RWPE1 (cell line): ENCODE measurements at regions not wholly inside any gene's neighbourhood (a gene's known extent, or its start where the extent isn't known, plus 50 kb on each side); places are given as distances from the start of the nearest gene placed in this dataset.
"Not testable (repeated sequence)": the region's sequence is repeated elsewhere in the genome, so short reads cannot be mapped to it uniquely, and the experiment has no call there.

ENCODE experiments used
- CTCF ChIA-PET: fragments of 350-600 bp; sonication (Branson Sonifier 250); formaldehyde crosslinking; extraction: SDS; loops from one replicate; lab custom pipeline; 2021; lab: Yijun Ruan, JAX
- POLR2A ChIA-PET: fragments of 400-600 bp; formaldehyde crosslinking; extraction: SDS; loops from one replicate; lab custom pipeline; 2020; ENCODE audit warnings: antibody characterized with exemption; ENCODE audit not compliant: low non-redundant PET; lab: Yijun Ruan, JAX
- DNase-seq: peaks from one replicate; pipeline ENCODE4 v3.0.0; 2012; ENCODE audit warnings: low spot score
- H3K27ac ChIP-seq: fragments of 450-650 bp; 2 replicates; pipeline ENCODE4 v1.5.1; 2017
- CTCF ChIP-seq: fragments of 450-650 bp; conservative IDR thresholded peaks from 2 replicates; pipeline ENCODE4 v1.5.1; 2017; ENCODE audit warnings: low read depth, mild to moderate bottlenecking

DNA sequence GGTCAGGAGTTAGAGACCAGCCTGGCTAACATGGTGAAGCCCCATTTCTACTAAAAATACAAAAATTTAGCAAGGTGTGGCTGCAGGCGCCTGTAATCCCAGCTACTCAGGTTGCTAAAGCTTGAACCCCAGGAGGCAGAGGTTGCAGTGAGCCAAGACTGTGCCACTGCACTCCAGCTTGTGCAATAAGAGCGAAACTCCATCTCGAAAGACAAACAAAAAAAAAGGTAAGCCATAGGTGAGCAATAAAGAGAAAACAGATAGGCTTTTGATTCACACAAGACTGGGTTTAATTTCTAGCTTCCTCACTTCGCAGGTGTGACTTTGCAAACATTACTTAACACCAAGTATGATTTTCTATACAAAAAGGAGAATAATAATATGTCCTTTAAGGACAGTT, 72.3 kb upstream of the ACBD5 start:
- no peak for TF ChIP-seq CTCF
- CTCF ChIA-PET: no interaction called here
- POLR2A ChIA-PET: no interaction called here
- no peak overlapping the region for H3K27ac ChIP-seq
- DNase-seq: no peak

DNA sequence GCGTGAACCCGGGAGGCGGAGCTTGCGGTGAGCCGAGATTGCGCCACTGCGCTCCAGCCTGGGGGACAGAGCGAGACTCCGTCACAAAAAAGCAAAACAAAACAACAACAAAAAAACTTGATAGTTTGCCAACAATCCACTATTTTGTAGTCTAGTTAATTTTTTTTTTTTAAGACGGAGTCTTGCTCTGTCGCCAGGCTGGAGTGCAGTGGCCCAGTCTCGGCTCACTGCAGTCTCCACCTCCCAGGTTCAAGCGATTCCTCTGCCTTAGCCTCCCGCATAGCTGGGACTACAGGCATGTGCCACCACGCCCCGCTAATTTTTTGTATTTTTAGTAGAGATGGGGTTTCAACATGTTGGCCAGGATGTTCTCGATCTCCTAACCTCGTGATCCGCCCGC, 71.2 kb upstream of the ACBD5 start:
- DNase-seq, POLR2A ChIA-PET, H3K27ac ChIP-seq: not testable (repeated sequence)
- CTCF ChIA-PET: interaction anchor here (0.7 kb wide), 2 partner anchors 18 to 24 kb away, joined by 3 to 4 read pairs; no protein-coding TSS in a partner anchor

DNA sequence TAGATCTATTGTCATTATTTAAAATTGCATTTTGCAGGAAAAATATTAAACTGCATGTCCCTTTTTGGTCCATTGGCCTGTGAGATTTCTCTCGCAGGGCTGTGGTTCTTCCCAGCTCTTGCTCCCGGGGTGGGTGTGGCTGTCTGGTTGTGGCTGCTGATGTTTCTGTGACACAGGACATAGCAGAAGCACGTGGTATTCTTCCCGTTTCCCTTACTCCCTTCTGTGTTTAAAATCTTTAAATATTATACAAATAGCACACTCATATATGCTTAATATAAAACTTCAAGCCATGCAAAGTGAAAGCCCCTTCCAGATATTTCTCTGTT, 57.9 kb upstream of the ACBD5 start:
- H3K27ac ChIP-seq, CTCF ChIA-PET, DNase-seq, POLR2A ChIA-PET: not testable (repeated sequence)

GRCh38 chr10:27297844-27298521, 57.4 kb upstream of the ACBD5 start:
- DNase-seq: no peak
- ChIA-PET CTCF (no interaction called here), POLR2A (no interaction called here)
- TF ChIP-seq CTCF: no peak
- H3K27ac ChIP-seq: no peak overlapping the region

DNA sequence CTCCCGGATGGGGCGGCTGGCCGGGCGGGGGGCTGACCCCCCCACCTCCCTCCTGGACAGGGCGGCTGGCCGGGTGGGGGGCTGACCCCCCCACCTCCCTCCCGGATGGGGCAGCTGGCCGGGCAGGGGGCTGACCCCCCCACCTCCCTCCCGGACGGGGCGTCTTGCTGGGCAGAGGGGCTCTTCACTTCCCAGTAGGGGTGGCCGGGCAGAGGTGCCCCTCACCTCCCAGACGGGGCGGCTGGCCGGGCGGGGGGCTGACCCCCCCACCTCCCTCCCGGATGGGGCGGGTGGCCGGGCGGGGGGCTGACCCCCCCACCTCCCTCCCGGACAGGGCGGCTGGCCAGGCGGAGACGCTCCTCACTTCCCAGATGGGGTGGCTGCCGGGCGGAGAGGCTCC, 55.7 kb upstream of the ACBD5 start:
- DNase-seq, POLR2A ChIA-PET, H3K27ac ChIP-seq, CTCF ChIA-PET: not testable (repeated sequence)

GRCh38 chr10:27291253-27291895, 50.8 kb upstream of the ACBD5 start:
- H3K27ac ChIP-seq: not testable (repeated sequence)

More at GRCh38 chr10:27291253-27291895, 50.8 kb upstream of the ACBD5 start:
- POLR2A ChIA-PET, CTCF ChIA-PET, DNase-seq: not testable (repeated sequence)
